ENCODE measurements at regions not wholly inside any gene's neighbourhood (a gene's known extent, or its start where the extent isn't known, plus 50 kb on each side); places are given as distances from the start of the nearest gene placed in this dataset.

DNA sequence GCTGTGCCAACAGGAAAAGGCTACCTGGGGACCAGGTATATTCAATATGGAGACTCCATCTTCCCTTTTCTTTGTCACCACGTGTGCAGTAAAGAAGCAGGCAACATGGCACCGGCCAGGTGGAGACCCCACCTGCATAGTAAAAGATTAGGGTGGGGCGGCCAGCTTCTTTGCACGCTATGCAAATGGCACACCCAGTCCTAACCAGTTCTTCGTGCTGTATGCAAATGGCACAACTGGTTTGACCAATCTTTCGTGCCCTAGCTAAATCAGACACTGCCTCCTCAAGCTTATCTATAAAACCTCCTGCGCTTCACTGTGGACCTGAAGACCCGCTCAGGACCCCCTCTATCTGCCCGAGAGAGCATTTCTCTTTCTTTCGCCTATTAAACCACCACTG lies 88.8 kb upstream of the EZR start:
- Histone ChIP-seq H3K4me3 (no peak overlapping the region), H3K9me3 (peaks cover 30% of the 10 kb centered on the region), H3K4me1 (no peaks in the 10 kb centered on the region), H3K27ac (no peak overlapping the region), H3K4me2 (no peak overlapping the region)
- ChIA-PET POLR2A (no interaction called here), CTCF (interaction anchor here (0.9 kb wide), 1 partner anchor 10 kb away, joined by 3 read pairs; no protein-coding TSS in a partner anchor)
- DNase-seq (ENCODE audit: low read depth in 1 of 2, low spot score in 1 of 2) (no peak), FAIRE-seq (no peak), ATAC-seq (no peak)
- WGBS (ENCODE audit: missing lambda C conversion rate): 69% methylated on average over 10 of the region's 10 CpGs
- TF ChIP-seq, protein P1, sequence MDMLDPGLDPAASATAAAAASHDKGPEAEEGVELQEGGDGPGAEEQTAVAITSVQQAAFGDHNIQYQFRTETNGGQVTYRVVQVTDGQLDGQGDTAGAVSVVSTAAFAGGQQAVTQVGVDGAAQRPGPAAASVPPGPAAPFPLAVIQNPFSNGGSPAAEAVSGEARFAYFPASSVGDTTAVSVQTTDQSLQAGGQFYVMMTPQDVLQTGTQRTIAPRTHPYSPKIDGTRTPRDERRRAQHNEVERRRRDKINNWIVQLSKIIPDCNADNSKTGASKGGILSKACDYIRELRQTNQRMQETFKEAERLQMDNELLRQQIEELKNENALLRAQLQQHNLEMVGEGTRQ (IDR thresholded peaks at IDR 0.05): no peak
- TF ChIP-seq HOXB5 (CRISPR knock-in tag; IDR thresholded peaks at IDR 0.05): no peak
- no peak for TF ChIP-seq MYC (IDR thresholded peaks at IDR 0.05; ENCODE audit: borderline replicate concordance, low read length)
- TF ChIP-seq, protein P2, sequence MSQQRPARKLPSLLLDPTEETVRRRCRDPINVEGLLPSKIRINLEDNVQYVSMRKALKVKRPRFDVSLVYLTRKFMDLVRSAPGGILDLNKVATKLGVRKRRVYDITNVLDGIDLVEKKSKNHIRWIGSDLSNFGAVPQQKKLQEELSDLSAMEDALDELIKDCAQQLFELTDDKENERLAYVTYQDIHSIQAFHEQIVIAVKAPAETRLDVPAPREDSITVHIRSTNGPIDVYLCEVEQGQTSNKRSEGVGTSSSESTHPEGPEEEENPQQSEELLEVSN (IDR thresholded peaks at IDR 0.05; ENCODE audit: borderline replicate concordance, low read depth): no peak
- TF ChIP-seq RAD21 (conservative IDR thresholded peaks at IDR 0.05 in 1 of 2, IDR thresholded peaks at IDR 0.05 in 1 of 2): no peak
- TF ChIP-seq HEYL (CRISPR knock-in tag; IDR thresholded peaks at IDR 0.05): no peak
- TF ChIP-seq SMC3 (IDR thresholded peaks at IDR 0.05): no peak
- no peak for TF ChIP-seq EP300 (IDR thresholded peaks at IDR 0.05)
- TF ChIP-seq RCOR1 (IDR thresholded peaks at IDR 0.05; ENCODE audit: low read depth, low read length): no peak
- no peak for TF ChIP-seq ZFP36 (IDR thresholded peaks at IDR 0.05; ENCODE audit: borderline replicate concordance, partially characterized antibody)
- TF ChIP-seq BHLHE40 (IDR thresholded peaks at IDR 0.05; ENCODE audit: low read depth, low read length): no peak
- TF ChIP-seq, protein P3, sequence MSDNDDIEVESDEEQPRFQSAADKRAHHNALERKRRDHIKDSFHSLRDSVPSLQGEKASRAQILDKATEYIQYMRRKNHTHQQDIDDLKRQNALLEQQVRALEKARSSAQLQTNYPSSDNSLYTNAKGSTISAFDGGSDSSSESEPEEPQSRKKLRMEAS (IDR thresholded peaks at IDR 0.05): no peak
- no peak for TF ChIP-seq FOXS1 (CRISPR knock-in tag; IDR thresholded peaks at IDR 0.05)
- TF ChIP-seq KDM1A (IDR thresholded peaks at IDR 0.05; ENCODE audit: low read depth): no peak

DNA sequence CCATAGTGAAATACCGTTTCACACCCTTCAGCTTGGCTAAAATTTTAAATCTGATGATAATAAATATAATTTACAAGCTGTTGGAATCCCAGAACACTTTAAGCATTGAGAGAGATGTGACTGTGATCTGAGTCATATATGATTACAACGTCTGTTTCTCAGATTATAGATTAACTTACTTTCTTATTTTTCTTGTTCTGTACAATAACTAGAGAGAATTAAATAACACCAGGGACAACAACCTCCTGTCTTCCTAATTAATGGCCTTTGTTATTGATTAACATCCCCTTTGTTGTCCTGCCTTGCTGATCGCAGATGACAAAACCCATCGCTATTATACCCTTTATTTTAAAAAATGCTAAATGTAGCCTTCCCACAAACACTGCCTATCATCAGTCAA lies 87.8 kb upstream of the EZR start:
- DNase-seq (ENCODE audit: low read depth in 1 of 2, low spot score in 1 of 2) (no peak), FAIRE-seq (no peak), ATAC-seq (no peak)
- Histone ChIP-seq H3K4me3 (no peak overlapping the region), H3K4me2 (no peak overlapping the region), H3K27ac (no peak overlapping the region), H3K9me3 (peaks cover 31% of the 10 kb centered on the region), H3K4me1 (no peaks in the 10 kb centered on the region)
- TF ChIP-seq RFX5 (IDR thresholded peaks at IDR 0.05) (no peak), ZSCAN20 (CRISPR knock-in tag; IDR thresholded peaks at IDR 0.05) (no peak), GATA3 (IDR thresholded peaks at IDR 0.05; ENCODE audit: borderline replicate concordance) (no peak), RAD21 (conservative IDR thresholded peaks at IDR 0.05 in 1 of 2, IDR thresholded peaks at IDR 0.05 in 1 of 2) (no peak), POLR2AphosphoS2 (conservative IDR thresholded peaks at IDR 0.05; ENCODE audit: low read length) (no peak), RCOR1 (IDR thresholded peaks at IDR 0.05; ENCODE audit: low read depth, low read length) (no peak), CEBPB (IDR thresholded peaks at IDR 0.05) (no peak), HOXA7 (CRISPR knock-in tag; IDR thresholded peaks at IDR 0.05) (no peak), CHD2 (IDR thresholded peaks at IDR 0.05; ENCODE audit: low read length, partially characterized antibody) (no peak), POLR2A (IDR thresholded peaks at IDR 0.05; ENCODE audit: low read length) (no peak), FOSL2 (IDR thresholded peaks at IDR 0.05) (no peak), FOSL2 (CRISPR knock-in tag; IDR thresholded peaks at IDR 0.05) (no peak), RNF2 (IDR thresholded peaks at IDR 0.05; ENCODE audit: borderline replicate concordance, low read depth) (no peak), SREBF2 (IDR thresholded peaks at IDR 0.05) (no peak), HOXB5 (CRISPR knock-in tag; IDR thresholded peaks at IDR 0.05) (no peak)
- TF ChIP-seq, protein P4, sequence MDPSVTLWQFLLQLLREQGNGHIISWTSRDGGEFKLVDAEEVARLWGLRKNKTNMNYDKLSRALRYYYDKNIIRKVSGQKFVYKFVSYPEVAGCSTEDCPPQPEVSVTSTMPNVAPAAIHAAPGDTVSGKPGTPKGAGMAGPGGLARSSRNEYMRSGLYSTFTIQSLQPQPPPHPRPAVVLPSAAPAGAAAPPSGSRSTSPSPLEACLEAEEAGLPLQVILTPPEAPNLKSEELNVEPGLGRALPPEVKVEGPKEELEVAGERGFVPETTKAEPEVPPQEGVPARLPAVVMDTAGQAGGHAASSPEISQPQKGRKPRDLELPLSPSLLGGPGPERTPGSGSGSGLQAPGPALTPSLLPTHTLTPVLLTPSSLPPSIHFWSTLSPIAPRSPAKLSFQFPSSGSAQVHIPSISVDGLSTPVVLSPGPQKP (IDR thresholded peaks at IDR 0.05; ENCODE audit: low read depth, low read length): no peak
- TF ChIP-seq, protein P5, sequence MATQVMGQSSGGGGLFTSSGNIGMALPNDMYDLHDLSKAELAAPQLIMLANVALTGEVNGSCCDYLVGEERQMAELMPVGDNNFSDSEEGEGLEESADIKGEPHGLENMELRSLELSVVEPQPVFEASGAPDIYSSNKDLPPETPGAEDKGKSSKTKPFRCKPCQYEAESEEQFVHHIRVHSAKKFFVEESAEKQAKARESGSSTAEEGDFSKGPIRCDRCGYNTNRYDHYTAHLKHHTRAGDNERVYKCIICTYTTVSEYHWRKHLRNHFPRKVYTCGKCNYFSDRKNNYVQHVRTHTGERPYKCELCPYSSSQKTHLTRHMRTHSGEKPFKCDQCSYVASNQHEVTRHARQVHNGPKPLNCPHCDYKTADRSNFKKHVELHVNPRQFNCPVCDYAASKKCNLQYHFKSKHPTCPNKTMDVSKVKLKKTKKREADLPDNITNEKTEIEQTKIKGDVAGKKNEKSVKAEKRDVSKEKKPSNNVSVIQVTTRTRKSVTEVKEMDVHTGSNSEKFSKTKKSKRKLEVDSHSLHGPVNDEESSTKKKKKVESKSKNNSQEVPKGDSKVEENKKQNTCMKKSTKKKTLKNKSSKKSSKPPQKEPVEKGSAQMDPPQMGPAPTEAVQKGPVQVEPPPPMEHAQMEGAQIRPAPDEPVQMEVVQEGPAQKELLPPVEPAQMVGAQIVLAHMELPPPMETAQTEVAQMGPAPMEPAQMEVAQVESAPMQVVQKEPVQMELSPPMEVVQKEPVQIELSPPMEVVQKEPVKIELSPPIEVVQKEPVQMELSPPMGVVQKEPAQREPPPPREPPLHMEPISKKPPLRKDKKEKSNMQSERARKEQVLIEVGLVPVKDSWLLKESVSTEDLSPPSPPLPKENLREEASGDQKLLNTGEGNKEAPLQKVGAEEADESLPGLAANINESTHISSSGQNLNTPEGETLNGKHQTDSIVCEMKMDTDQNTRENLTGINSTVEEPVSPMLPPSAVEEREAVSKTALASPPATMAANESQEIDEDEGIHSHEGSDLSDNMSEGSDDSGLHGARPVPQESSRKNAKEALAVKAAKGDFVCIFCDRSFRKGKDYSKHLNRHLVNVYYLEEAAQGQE (IDR thresholded peaks at IDR 0.05): no peak
- TF ChIP-seq, protein P1 (IDR thresholded peaks at IDR 0.05): no peak
- POLR2A ChIA-PET: no interaction called here
- CTCF ChIA-PET: interaction anchor here (0.7 kb wide), 1 partner anchor 14 kb away, joined by 3 read pairs; no protein-coding TSS in a partner anchor
- WGBS (ENCODE audit: missing lambda C conversion rate): 52% methylated on average over 4 of the region's 4 CpGs
